ENCODE measurements at regions not wholly inside any gene's neighbourhood (a gene's known extent, or its start where the extent isn't known, plus 50 kb on each side); places are given as distances from the start of the nearest gene placed in this dataset.
"Not testable (repeated sequence)": the region's sequence is repeated elsewhere in the genome, so short reads cannot be mapped to it uniquely, and the experiment has no call there.

- not testable (repeated sequence) for H3K4me3 Mint-ChIP-seq; H3K9me3 Mint-ChIP-seq (ENCODE audit: low read depth); H3K4me1 Mint-ChIP-seq (ENCODE audit: low read depth); H3K27ac Mint-ChIP-seq; H3K27me3 Mint-ChIP-seq
- H3K36me3 Mint-ChIP-seq: peaks cover 14% of the 10 kb centered on the region
Measured at GRCh38 chr15:88965097-88965496, 51.9 kb upstream of the MFGE8 start.

GRCh38 chr15:88970232-88970631 lies 57.1 kb upstream of the MFGE8 start:
- Mint-ChIP-seq H3K27ac (no peak overlapping the region), H3K36me3 (peaks cover 17% of the 10 kb centered on the region), H3K9me3 (ENCODE audit: low read depth) (no peaks in the 10 kb centered on the region), H3K27me3 (no peaks in the 10 kb centered on the region), H3K4me1 (ENCODE audit: low read depth) (no peaks in the 10 kb centered on the region), H3K4me3 (no peak overlapping the region)

DNA sequence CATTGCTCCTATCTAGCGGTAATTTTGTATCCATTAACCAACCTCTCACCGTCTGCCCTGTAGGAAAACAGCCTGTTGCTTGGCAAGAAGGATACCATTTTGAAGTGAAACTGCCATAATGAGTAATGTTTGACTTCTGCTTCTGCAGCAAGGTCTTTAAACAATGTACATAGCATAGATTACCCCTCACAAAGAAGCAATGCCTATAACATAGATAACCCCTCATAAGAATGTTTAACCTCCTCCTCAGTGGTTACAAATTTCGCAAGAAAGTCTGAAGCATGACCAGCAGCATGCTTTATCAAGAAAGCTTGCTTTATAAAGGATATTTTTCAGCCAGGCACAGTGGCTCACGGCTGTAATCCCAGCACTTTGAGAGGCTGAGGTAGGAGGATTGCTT lies 61.2 kb upstream of the MFGE8 start:
- Mint-ChIP-seq H3K4me1 (ENCODE audit: low read depth) (no peaks in the 10 kb centered on the region), H3K4me3 (no peak overlapping the region), H3K9me3 (ENCODE audit: low read depth) (no peaks in the 10 kb centered on the region), H3K36me3 (peaks cover 7% of the 10 kb centered on the region), H3K27ac (no peak overlapping the region), H3K27me3 (peaks cover 3% of the 10 kb centered on the region)

DNA sequence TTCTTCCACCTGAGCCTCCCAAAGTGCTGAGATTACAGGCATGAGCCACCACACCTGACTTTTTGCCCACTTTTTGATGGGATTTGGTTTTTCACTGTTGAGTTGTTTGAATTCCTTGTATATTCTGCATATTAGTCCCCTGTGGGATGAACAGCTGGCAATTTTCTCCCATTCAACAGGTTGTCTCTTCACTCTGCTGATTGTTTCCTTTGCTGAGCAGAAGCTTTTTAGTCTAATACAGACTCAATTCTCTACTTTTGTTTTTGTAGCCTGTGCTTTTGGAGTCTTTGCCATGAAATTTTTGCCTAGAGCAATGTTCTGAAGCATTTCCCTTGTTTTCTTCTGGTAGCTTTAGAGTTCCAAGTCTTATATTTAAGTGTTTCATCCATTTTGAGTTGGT lies 62.7 kb upstream of the MFGE8 start:
- Mint-ChIP-seq H3K27me3 (peaks cover 3% of the 10 kb centered on the region), H3K4me3 (no peak overlapping the region), H3K27ac (no peak overlapping the region), H3K4me1 (ENCODE audit: low read depth) (no peaks in the 10 kb centered on the region), H3K36me3 (peaks cover 2% of the 10 kb centered on the region), H3K9me3 (ENCODE audit: low read depth) (no peaks in the 10 kb centered on the region)

DNA sequence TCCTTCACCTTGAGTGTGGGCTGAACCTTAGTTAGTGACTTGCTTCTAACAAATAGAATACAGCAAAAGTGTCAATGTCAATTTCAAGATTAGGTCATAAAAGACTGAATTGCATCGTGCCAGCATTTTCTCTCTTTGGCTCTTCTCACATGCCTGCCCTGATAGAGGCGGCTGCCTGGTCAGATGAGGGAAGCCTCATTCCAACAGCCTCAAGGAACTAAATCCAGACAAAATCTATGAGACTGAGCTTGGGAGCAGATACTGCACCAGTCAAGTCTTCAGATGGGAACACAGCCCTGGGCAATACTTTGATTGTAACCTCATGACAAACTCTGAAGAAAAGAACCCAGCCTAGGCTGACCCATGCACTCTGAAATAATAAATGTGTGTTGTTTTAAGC lies 63.5 kb upstream of the MFGE8 start:
- H3K36me3 Mint-ChIP-seq: peaks cover 2% of the 10 kb centered on the region
- no peaks in the 10 kb centered on the region for H3K4me1 Mint-ChIP-seq (ENCODE audit: low read depth)
- H3K27ac Mint-ChIP-seq: no peak overlapping the region
- H3K4me3 Mint-ChIP-seq: no peak overlapping the region
- no peaks in the 10 kb centered on the region for H3K9me3 Mint-ChIP-seq (ENCODE audit: low read depth)
- peaks cover 3% of the 10 kb centered on the region for H3K27me3 Mint-ChIP-seq

DNA sequence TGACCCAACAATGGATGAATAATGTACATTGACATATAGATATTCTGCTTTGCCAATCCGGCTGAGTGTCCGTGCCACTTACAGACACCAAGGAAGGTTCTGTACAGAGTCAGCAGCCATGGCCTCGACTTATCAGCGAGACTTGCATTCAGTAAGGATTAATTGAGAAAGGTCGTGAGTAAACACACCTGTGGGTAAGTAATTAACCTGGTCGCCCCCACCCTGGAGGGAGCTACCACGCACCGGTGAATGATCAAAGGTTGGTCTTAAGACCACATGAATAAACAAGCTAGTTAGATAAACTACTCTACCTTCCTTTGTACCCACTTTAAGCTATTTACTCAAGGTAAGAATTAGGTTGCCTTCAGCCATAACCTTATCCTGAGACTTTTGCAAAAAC lies 66.5 kb upstream of the MFGE8 start:
- Mint-ChIP-seq H3K4me1 (ENCODE audit: low read depth) (peaks cover 2% of the 10 kb centered on the region), H3K36me3 (no peaks in the 10 kb centered on the region), H3K4me3 (no peak overlapping the region), H3K27ac (no peak overlapping the region), H3K27me3 (peaks cover 3% of the 10 kb centered on the region), H3K9me3 (ENCODE audit: low read depth) (no peaks in the 10 kb centered on the region)

- H3K27me3 Mint-ChIP-seq: peaks cover 1% of the 10 kb centered on the region
- H3K36me3 Mint-ChIP-seq: no peaks in the 10 kb centered on the region
- H3K4me3 Mint-ChIP-seq: no peak overlapping the region
- H3K27ac Mint-ChIP-seq: no peak overlapping the region
- H3K4me1 Mint-ChIP-seq (ENCODE audit: low read depth): peaks cover 2% of the 10 kb centered on the region
- H3K9me3 Mint-ChIP-seq (ENCODE audit: low read depth): no peaks in the 10 kb centered on the region
Measured at GRCh38 chr15:88980498-88980897, 67.3 kb upstream of the MFGE8 start.

GRCh38 chr15:88981244-88982215 lies 68.4 kb upstream of the MFGE8 start:
- no peaks in the 10 kb centered on the region for H3K27me3 Mint-ChIP-seq
- no peak overlapping the region for H3K4me3 Mint-ChIP-seq
- H3K27ac Mint-ChIP-seq: no peak overlapping the region
- no peaks in the 10 kb centered on the region for H3K9me3 Mint-ChIP-seq (ENCODE audit: low read depth)
- peaks cover 2% of the 10 kb centered on the region for H3K4me1 Mint-ChIP-seq (ENCODE audit: low read depth)
- no peaks in the 10 kb centered on the region for H3K36me3 Mint-ChIP-seq

DNA sequence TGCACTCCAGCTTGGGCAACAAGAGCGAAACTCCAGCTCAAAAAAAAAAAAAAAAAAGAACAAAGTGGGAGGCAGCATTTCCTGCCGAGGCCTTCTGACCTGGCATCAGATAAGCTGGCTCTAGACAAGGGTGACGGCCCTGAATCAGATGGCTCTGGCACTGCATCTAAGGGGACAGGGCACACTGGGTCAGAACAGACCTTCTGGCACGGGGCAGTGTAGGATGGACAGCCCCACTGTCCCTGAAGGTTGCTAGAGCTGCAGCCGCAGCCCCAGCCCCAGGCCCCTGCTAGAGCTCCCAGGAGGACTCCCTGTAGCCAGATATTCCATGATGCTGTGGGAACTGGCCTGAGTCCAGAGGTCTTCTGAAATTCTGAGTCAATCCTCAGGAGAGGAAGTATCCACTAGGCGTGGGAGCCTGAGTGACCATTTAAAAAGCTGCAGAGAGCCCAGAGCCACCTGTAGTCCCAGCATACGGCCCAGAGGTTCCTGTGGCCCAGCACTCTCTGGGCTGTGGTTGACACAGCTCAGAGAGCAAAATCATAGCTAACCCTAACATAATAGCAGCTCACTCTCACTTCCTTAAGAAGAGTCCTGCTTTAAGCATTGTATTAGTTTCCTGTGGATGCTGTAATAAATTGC lies 69.2 kb upstream of the MFGE8 start:
- Mint-ChIP-seq H3K4me3 (no peak overlapping the region), H3K36me3 (no peaks in the 10 kb centered on the region), H3K27me3 (no peaks in the 10 kb centered on the region), H3K4me1 (ENCODE audit: low read depth) (peaks cover 2% of the 10 kb centered on the region), H3K9me3 (ENCODE audit: low read depth) (no peaks in the 10 kb centered on the region), H3K27ac (no peak overlapping the region)

- H3K4me1 Mint-ChIP-seq (ENCODE audit: low read depth): peaks cover 2% of the 10 kb centered on the region
- H3K36me3 Mint-ChIP-seq: no peaks in the 10 kb centered on the region
- no peak overlapping the region for H3K27ac Mint-ChIP-seq
- no peaks in the 10 kb centered on the region for H3K9me3 Mint-ChIP-seq (ENCODE audit: low read depth)
- no peaks in the 10 kb centered on the region for H3K27me3 Mint-ChIP-seq
- no peak overlapping the region for H3K4me3 Mint-ChIP-seq
Measured at GRCh38 chr15:88982946-88983342, 69.8 kb upstream of the MFGE8 start.

DNA sequence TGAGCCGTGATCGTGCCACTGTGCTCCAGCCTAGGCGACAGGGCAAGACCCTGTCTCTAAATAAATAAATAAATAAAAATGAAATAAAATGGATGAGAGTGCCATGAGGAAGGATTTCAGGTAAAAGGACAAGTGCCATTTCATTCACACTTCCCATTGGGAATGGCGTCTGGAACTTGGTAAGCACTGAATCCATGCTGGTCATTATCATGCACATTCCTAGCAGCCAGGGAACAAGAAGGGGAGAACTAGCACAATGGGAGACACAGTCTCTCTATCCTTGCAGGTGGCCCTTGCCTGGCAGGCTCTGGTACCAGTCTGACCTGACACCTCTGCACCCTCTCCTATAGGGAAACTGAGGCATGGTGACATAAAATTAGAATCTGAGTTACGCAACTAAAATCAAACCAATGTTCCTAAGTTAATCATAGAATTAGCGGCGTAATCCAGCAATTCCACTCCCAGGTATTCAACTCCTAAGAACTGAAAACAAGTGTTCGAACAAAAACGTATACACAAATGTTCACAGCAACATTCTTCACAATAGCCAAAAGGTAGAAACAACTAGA lies 70.8 kb upstream of the MFGE8 start:
- no peak overlapping the region for H3K27ac Mint-ChIP-seq
- H3K4me1 Mint-ChIP-seq (ENCODE audit: low read depth): peaks cover 2% of the 10 kb centered on the region
- H3K4me3 Mint-ChIP-seq: no peak overlapping the region
- no peaks in the 10 kb centered on the region for H3K9me3 Mint-ChIP-seq (ENCODE audit: low read depth)
- H3K36me3 Mint-ChIP-seq: no peaks in the 10 kb centered on the region
- no peaks in the 10 kb centered on the region for H3K27me3 Mint-ChIP-seq

GRCh38 chr15:88985547-88986393 lies 72.6 kb upstream of the MFGE8 start:
- Mint-ChIP-seq H3K36me3 (no peaks in the 10 kb centered on the region), H3K4me1 (ENCODE audit: low read depth) (peaks cover 2% of the 10 kb centered on the region), H3K27ac (no peak overlapping the region), H3K4me3 (no peak overlapping the region), H3K27me3 (no peaks in the 10 kb centered on the region), H3K9me3 (ENCODE audit: low read depth) (no peaks in the 10 kb centered on the region)

DNA sequence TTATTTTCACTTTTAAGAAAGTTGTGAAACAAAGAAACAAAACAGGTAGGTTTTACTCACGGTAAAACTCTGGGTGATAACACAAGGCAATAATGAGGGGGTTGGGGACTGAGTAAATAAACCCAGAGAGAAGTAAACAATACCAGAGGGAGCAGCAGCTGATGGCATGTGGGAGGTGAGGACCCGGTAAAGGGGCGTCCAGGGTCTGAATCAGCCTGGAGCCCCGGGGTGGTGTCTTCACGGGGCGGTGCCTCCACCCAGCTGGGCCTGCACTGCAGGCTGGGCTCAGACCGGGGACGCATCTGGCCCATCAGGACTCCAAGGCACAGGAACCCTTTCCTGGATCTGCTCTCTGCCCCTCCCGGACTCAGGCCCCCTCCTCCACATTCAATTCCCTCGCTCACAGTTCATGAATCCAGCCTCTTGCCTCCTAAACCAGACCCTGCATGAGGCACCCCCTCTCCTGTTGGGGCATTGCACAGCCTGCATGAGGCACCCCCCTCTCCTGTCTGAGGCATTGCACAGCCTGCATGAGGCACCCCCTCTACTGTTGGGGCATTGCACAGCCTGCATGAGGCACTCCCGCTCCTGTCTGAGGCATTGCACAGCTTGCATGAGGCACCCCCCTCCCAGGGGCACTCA lies 73.9 kb upstream of the MFGE8 start:
- Mint-ChIP-seq H3K27ac (no peak overlapping the region), H3K4me3 (no peak overlapping the region), H3K27me3 (no peaks in the 10 kb centered on the region), H3K36me3 (no peaks in the 10 kb centered on the region), H3K4me1 (ENCODE audit: low read depth) (peaks cover 2% of the 10 kb centered on the region), H3K9me3 (ENCODE audit: low read depth) (no peaks in the 10 kb centered on the region)

GRCh38 chr15:88987591-88987933 lies 74.4 kb upstream of the MFGE8 start:
- H3K36me3 Mint-ChIP-seq: no peaks in the 10 kb centered on the region
- peaks cover 2% of the 10 kb centered on the region for H3K4me1 Mint-ChIP-seq (ENCODE audit: low read depth)
- no peaks in the 10 kb centered on the region for H3K9me3 Mint-ChIP-seq (ENCODE audit: low read depth)
- no peak overlapping the region for H3K27ac Mint-ChIP-seq
- no peak overlapping the region for H3K4me3 Mint-ChIP-seq
- H3K27me3 Mint-ChIP-seq: no peaks in the 10 kb centered on the region

All from activated naive CD8-positive, alpha-beta T cell (primary cell).